ENCODE measurements at regions not wholly inside any gene's neighbourhood (a gene's known extent, or its start where the extent isn't known, plus 50 kb on each side); places are given as distances from the start of the nearest gene placed in this dataset.
"Not testable (repeated sequence)": the region's sequence is repeated elsewhere in the genome, so short reads cannot be mapped to it uniquely, and the experiment has no call there.

DNA sequence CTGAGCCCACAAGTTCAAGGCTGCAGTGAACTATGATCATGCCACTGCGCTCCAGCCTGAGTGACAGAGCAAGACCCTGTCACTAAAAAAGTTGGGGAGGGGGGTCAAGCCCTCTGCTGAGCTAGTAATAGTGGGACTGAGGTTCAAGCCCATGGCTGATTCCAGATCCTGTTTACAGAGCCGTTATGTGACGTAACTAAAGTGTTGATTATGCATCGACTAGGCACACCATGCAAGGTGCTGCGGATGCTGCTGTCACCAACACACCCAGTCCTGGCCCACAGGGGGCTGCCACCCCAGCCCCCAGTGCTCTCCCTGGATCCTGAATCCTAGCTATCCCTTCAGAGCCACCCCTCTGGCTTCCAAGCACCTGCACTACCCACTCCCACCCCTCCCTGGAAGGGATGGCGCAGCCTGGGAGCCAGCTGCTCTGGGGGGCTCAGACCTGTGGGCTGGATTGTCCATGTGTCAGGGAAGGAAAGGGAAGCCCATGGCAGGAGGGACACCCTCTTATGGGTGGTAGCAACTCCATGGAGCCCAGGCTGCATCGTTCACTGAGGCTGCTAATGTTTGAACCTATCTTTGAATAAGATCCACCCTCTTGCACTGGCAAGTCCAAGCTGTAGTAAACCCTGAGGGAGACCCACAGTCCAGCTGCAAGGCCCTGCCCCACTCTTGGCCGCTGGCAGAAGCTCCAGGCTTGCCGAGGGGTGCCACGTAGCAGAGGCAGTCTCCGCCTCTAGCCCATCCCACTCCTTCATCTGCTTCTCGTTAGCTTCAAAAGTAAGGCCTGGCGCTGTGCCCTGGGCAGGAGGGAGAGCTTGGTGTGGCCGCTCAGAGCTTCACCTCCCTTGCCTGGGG lies 95.0 kb downstream of the SNX5 start:
- DNase-seq (ENCODE audit: low read depth in 2 of 3, low spot score in 2 of 3) = peak in 2 of 3 donors; percentile 70 to 86

DNA sequence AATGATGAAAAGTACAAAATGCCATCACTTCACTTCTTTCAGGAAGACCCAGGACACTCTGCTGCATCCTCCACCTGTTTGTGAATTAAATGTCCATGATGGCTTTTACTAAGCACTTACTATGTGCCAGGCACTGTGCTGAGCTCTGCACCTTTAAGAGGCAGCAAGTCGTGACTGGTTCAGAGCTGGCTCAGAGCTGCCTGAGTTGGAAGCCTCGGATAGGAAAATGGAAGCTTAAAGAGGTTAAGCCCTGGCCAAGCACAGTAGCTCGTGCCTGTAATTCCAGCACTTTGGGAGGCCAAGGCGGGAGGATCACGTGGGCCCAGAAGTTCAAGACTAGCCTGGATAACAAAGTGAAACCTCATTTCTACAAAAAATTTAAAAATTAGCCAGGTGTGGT lies 95.6 kb downstream of the SNX5 start:
- no peak for DNase-seq (ENCODE audit: low read depth in 2 of 3, low spot score in 2 of 3)

DNA sequence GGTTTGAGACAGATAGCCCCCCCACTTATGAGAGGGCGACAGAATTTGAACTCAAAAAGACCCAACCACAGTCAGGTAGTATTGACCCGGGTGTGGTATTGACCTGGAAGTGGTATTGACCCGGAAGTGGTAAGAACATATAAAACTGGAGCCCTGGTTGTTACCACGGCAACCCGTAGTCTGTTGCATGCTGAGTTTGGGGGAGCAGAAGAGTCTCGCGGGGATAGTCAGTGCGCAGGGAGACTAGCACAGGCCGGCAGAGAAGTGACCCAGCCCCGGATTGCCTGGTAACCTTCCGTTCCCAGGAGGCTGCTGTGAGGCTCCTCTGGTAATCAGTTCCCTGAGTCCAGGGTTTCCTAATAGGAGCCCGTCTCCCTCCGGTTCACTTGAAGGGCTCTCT lies 96.2 kb downstream of the SNX5 start:
- DNase-seq (ENCODE audit: low read depth in 2 of 3, low spot score in 2 of 3) = no peak

DNA sequence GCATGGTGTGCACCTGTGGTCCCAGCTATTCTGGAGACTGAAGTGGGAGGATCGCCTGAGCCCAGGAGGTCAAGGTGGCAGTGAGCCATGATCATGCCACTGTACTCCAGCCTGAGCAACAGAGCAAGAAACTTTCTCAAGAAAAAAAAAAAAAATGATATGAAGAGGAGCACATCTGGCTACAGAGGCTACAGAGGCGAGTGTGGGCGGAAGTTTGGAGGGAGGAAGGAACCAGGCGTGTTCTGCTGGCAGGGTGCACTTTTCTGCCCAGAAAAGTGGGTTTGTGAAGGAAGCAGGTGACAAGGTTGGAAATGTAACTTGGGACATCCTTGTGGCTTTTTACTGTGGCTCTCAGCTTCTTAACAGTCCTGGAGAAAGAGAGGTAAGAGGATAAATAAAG lies 96.7 kb downstream of the SNX5 start:
- peak in 1 of 3 donors; percentile 67 for DNase-seq (ENCODE audit: low read depth in 2 of 3, low spot score in 2 of 3)

DNA sequence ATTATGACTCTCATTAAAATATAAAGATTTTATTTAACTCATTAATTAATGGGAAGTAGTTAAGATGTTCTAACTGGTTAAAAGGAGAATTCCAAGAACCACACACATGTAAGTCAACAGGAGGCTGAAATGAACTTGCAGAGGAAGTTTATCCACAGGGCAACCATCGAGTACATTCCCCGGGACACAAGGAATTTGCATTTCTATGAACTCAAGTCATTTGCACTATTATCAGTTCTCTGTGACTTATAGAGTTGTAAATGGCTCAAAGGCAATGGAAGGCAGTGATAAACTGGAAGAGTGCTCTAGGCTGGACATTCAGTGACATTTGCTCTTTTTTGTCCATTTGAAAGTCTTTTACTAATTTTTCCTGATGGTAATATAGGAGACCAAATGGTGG lies 97.4 kb downstream of the SNX5 start:
- DNase-seq (ENCODE audit: low read depth in 2 of 3, low spot score in 2 of 3) = no peak

DNA sequence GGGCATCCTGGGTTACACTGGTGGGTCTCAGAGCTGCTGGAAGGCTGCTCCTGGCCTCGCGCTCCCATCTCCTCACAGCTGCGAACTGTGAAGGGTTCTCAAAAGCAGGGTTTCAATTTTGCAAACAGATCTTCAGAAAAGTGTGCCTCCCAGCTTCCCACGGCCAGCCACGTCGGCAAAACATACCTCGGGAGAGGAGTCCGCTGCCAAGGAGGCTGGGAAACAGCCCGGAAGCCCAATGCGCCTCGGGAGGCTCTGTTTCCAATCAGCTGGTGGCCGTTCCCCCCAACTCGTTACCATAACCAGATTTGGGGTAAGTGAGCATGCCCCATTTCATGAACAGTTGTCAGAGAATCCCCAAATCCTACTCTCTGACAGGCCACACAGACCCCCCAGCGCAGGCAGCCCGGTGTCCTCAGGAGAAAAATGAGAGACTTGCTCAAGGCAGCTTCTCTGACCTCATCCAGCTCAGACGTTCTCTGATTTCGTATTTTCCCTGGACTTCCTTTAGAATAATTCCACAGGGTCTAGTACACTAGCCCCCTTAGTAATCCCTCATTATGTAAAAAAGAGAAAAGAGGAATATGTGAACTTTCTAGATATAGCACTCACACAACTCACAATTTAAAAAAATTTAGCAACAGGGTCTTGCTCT lies 98.4 kb downstream of the SNX5 start:
- DNase-seq (ENCODE audit: low read depth in 2 of 3, low spot score in 2 of 3) = no peak

DNA sequence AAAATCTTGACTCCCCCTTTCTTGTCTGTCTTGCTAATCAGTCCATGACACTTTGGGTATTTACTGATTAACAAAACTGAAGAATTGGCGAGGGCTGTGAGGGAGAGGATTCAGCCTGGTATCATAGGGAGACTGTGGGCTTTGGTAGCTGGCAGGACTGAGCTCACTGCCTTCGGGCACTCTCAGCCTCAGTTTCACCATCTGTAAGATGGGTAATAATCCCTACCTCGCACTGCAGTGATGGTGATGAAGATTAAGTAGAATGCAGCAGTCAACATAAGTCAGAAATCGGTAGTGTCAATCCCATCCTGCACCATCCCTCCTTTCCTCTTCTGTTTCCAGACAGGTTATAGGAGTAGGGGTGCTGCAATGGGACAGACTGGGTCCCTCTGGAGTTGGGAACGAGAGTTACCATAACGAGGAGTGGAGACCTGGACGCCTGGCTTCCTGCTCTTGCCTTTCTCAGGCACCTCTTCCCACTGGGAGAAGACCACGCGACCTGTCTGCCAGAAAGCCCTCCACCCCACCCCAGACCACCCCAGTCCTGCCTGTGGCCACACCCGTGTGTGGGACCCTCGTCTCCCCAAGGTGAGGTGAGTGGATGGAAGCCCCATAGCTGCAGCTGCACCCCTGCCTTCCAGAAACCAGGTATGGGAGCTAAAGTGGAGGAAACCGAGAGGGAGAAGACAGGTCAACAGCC lies 99.1 kb downstream of the SNX5 start:
- DNase-seq (ENCODE audit: low read depth in 2 of 3, low spot score in 2 of 3) = no peak

DNA sequence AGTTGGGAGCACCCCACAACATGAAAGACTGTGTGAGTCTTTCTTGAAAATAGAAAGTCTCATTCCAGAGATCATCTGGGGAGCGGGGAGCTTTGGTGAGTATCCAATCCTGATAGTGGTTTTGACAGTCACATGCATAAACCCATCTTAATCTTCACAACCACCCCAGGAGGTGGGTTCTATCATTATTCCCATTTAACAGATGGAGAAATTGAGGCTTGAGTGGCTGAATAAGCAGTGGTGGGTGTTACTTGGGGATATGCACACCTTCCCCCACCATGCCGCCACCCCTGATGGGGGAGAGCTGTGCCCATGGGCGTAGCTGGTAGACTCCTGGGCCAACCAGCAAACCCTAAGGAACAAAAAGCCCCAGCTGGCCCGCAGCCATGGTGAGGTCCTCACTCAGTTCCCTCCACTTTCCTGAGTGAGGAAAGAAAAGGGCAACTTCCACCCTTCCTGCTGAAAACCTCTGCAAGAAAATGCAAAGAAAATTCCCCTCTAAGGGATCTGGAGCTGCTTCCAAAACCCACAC lies 99.8 kb downstream of the SNX5 start:
- no peak for DNase-seq (ENCODE audit: low read depth in 2 of 3, low spot score in 2 of 3)

DNA sequence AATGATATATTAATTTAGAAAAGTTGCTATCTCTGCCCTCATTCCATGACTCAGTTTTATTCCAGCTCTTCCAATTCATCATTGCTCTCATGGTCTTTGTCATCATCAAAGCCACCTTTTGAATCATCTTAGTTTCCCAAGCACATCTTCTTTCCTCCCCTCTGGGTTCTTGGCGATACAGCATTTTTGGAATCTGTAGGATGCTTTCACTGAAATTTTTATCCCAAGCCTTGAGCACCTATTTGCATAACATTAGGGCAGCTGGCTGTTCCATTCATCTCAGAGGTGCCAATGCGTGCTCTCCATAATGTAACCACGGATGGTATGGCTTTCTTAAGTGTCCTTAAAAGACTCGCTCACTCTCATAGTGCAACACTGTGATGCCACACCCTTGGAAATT lies 100.4 kb downstream of the SNX5 start:
- DNase-seq (ENCODE audit: low read depth in 2 of 3, low spot score in 2 of 3) = no peak

DNA sequence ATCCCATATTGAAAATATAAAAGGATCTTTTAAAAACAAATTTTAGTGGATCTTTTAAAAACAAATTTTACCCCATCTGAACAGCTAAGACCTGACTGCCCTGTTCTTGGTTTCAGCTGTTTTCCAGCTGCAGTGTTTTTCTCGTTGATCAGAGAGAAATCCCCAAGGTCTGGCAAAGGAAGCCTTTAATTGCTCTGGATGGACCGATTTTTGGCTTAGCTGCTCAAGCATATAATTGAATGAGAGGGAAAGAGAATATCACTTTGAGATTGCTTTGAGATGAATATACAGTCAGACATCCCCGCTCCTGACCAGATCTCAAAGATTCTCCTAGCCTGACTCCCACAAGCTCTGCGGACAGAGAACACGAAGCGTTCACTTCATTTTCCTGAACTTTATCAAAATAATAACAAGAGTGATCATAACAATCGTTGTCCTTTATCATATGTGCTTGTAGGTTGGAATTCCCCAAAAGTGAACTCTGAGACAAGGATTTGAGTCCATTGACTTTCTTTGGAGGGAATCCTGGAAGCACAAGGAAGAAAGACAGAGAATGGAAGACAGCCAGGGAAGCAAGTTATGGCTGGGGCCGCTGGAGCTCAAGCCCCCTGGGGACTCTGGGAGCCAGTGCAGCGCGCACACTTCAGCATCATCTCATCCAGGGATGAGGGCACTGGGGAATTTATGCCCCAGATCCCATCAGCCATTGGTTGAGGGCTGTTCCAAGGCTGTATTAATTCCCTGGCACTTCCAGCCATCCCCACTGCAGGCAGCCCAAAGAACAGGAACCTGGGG lies 101.3 kb downstream of the SNX5 start:
- no peak for DNase-seq (ENCODE audit: low read depth in 2 of 3, low spot score in 2 of 3)

DNA sequence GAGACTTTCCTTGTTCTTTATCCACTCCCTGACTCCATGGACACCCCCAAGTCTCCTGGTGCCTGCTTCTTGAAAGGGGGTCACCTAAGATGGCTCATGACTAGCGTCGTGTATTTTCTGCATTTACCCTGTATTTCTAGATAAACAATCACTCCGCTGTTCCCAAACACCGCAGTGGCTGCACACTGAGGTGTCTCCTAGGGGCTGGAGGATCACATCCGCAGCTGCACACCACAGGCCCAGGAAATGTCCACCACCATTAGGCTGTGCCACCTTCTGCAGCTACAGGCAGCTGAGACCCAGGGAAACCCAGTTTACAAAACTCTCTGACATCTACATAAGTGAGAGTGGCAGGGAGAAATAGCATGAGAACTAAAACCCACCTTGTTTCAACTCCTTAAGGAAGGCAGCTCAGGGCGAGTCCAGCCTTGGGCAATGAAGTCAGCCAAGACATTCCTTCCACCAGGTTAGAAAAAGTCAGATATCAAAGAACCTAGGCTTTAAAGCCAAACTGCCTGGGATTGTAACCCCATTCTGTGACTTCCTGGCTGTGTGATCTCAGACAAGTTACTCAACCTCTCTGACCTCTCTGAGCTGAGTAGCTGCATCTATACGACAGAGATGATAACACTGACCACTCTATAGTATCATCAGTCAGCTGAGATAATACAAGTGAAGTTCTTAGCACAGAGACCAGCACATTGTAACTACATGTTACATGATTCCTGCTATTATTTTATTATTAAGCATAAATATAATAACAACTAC lies 102.2 kb downstream of the SNX5 start:
- DNase-seq (ENCODE audit: low read depth in 2 of 3, low spot score in 2 of 3) = no peak

DNA sequence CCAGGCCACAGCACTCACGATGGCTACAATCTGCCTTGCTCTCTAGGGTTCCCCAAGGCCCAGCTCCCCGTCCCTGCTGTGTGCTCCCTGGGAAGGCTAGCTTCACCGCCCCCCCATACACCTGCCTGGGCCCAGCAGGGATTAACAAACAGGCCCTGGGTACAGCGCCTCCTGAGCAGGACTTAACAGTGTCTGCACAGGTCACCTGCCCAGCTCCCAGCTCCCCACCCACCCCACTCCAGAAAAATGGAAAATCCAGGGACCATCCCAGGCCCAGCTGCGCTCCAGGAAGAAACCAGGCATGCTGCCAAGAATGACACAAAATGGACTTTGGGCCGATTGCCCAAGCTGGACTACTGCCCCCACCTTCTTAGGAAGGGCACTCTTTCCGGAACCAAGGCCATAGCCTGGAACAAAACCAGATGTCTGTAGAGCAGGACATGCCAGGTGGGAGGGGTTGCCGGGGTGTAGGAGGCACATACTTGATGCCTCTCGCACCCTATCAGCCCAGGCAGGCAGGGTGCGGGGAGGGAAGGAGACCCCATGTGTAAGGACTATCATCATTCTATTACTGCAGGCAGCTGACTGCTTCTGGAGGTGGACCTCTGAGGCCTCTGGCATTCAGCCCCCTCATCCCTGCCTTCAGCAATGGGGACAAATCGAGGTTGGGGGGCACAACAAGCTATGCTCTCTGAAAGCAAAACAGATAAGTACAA lies 104.9 kb downstream of the SNX5 start:
- DNase-seq (ENCODE audit: low read depth in 2 of 3, low spot score in 2 of 3) = no peak

DNA sequence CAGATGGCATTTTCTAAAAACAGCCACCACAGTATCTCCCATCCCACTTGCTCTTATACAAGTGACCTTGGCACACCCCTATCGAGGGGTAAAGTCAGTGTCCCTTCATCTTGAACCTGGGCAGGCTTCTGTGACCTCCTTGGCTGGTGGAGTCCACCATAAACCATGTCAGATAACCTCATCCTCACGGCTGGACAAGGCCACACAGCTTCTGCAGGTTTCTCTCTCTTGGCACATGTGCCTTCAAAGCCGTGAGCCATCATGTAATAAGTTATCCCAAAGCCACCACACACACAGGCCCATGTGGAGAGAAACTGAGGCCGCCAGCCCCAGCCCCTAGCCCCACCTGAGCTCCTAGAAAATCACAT lies 105.4 kb downstream of the SNX5 start:
- no peak for DNase-seq (ENCODE audit: low read depth in 2 of 3, low spot score in 2 of 3)

DNA sequence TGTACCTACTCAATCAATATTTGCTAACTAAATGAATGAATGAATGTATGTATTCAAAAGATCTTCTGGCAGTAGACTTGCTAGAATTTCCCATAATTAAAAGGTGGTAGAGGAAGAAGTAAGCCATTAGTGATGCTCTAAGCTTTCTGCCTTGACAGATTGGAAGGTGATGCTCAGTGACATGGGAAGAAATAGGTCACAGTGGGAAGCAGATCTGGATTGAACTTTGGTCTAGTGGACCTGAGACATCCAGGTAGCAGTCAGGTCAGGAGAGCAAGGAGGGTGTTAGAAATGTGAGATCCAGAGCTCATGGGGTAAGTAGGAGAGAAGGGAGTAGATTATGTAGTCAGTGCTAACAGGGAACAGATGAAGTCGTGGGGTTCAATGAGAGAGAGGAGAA lies 106.4 kb downstream of the SNX5 start:
- DNase-seq (ENCODE audit: low read depth in 2 of 3, low spot score in 2 of 3) = no peak

DNA sequence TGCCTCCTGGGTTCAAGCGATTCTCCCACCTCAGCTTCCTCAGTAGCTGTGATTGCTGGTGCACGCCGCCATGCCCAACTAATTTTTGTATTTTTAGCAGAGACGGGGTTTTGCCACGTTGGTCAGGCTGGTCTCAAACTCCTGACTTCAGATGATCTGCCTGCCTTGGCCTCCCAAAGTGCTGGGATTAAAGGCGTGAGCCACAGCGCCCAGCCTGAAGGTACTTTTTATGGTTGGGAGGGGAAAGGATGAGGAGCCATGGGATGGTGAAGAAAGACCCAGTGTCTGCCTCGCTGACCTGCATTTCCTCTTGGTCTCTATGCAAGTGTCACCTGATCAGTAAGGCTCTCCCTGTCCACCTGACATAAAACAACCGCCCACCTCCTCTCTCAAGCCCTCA lies 107.0 kb downstream of the SNX5 start:
- DNase-seq (ENCODE audit: low read depth in 2 of 3, low spot score in 2 of 3) = not testable (repeated sequence)

DNA sequence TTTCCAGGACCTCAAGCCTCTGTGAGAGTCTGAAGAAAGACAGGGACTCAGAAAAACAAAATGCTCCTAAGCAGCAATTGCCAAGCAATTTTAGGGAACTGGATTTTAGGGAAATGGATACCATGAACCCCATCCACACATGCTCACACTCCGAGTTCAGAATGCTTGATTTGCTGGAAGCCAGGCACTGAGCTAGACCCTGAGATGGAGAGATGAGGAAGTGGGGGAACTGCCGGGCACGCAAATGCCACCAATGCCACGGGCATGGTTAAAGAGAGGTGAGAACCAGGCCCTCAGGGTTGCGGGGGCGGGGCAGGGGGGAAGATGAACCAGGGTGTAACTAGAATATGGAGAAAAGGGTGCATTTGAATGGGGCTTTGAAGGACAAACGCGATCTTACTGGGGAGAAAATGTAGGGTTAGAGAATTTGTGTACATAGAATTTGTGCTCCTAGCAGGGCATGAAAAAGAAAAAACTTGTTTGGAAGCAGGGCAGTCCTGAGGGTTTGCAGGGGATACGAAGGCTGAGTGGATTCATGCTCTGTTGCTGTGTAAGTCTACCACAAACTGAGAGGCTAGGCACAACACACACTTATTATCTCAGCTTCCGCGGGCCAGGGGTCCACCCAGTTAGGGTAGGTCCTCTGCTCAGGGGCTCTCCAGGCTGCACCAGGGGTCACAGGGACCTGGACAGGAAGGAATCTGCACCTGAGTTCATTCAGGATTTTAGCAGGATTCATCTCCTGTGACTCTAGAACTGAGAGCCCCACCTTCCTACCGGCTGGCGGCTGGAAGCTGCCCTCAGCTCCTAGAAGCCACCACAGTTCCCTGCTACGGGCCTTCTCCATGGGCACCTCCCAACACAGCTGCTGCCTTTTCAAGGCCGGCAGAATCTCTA lies 108.0 kb downstream of the SNX5 start:
- peak in 1 of 3 donors; percentile 22 for DNase-seq (ENCODE audit: low read depth in 2 of 3, low spot score in 2 of 3)

DNA sequence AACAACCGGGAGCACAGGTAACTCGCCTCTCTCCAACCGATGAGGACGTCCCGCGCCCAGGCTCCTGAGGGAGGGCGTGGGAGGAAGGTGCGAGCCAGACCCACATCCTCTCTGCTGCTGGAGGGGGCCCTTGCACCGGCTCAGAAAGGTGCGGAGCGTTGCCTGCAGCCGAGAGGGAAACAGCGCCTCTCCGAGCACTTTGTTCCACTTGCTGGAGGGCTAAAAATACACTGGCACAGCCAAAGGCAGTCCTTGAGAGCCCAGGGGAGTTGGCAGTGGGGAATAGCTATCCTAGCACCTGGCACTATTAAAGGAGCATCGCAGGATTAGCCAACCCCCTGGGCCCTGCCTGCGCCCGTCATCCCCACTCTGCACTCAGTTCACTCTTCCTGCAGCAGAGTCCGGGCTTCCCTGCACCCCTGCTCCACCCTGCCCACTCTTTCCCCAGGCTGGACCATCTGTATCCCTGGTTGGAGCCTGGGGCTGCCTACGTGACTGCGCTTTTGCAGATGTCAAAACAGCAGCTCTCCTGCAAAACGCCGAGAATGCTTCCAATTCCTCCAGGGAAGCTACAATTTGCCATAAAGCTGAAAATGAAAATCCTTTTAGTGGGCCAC lies 108.9 kb downstream of the SNX5 start:
- DNase-seq (ENCODE audit: low read depth in 2 of 3, low spot score in 2 of 3) = no peak
